SK-N-MC (cell line): ENCODE measurements at regions not wholly inside any gene's neighbourhood (a gene's known extent, or its start where the extent isn't known, plus 50 kb on each side); places are given as distances from the start of the nearest gene placed in this dataset.
"Not testable (repeated sequence)": the region's sequence is repeated elsewhere in the genome, so short reads cannot be mapped to it uniquely, and the experiment has no call there.

ENCODE experiments used
- DNase-seq: peaks from one replicate; pipeline ENCODE4 v3.0.0-alpha.2; 2011; ENCODE audit warnings: low read depth, low spot score
- H3K27ac ChIP-seq: fragments of 200-600 bp; sonication (generic); 2 replicates; pipeline ENCODE4 v1.5.1; 2016; ENCODE audit warnings: mixed run types
- H3K36me3 ChIP-seq: fragments of 200-600 bp; sonication (generic); 2 replicates; pipeline ENCODE4 v1.6.1; 2017; ENCODE audit warnings: antibody characterized with exemption, low read length, mixed read lengths; ENCODE audit not compliant: insufficient read depth
- H3K4me3 ChIP-seq: fragments of 200-600 bp; sonication (generic); 2 replicates; pipeline ENCODE4 v1.5.1; 2016
- H3K9ac ChIP-seq: fragments of 200-600 bp; sonication (generic); 2 replicates; pipeline ENCODE4 v1.8.0; 2017; ENCODE audit warnings: mixed run types, mixed read lengths; ENCODE audit not compliant: insufficient read length
- H3K9me3 ChIP-seq: fragments of 200-600 bp; sonication (generic); 2 replicates; pipeline ENCODE4 v1.6.1; 2017; ENCODE audit warnings: low read depth, mild to moderate bottlenecking, antibody characterized with exemption, low read length, moderate library complexity, mixed read lengths
- EZH2 ChIP-seq: fragments of 200-600 bp; sonication (generic); IDR thresholded peaks from one replicate; pipeline ENCODE4 v1.6.1; 2017; ENCODE audit warnings: antibody characterized with exemption
- FOXP2 ChIP-seq: optimal IDR thresholded peaks from 2 replicates; pipeline ENCODE3; 2011; ENCODE audit warnings: mild to moderate bottlenecking, moderate library complexity; ENCODE audit not compliant: insufficient read depth; ENCODE audit errors: extremely low read length, control extremely low read depth
- POLR2AphosphoS5 ChIP-seq: IDR thresholded peaks from 2 replicates; pipeline ENCODE4 v1.6.1; 2012; ENCODE audit warnings: mild to moderate bottlenecking, low read depth, low read length, borderline replicate concordance

DNA sequence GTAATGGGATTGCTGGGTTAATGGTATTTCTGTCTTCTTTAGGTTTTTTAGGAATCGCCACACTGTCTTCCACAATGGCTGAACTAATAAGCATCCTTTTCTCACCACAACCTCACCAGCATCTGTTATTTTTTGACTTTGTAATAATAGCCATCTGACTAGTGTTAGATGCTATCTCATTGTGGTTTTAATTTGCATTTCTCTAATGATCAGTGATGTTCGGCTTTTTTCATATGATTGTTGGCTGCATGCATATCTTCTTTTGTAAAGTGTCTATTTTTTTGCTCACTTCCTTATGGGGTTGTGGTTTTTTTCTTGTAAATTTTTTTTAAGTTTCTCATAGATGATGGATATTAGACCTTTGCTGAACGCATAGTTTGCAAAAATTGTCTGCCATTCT lies 377.9 kb downstream of the GALC start:
- peak; percentile 70 for DNase-seq
- TF ChIP-seq FOXP2 (no peak), POLR2AphosphoS5 (peak; percentile 44; the same call in 1 of the 2 replicates)
- Histone ChIP-seq H3K9me3 (no peaks in the 10 kb centered on the region), H3K36me3 (no peaks in the 10 kb centered on the region), H3K27ac (peak overlapping the region; percentile 27; the same call in 1 of the 2 replicates), H3K9ac (no peak overlapping the region), H3K4me3 (peak overlapping the region; percentile 0; the same call in 1 of the 2 replicates)

DNA sequence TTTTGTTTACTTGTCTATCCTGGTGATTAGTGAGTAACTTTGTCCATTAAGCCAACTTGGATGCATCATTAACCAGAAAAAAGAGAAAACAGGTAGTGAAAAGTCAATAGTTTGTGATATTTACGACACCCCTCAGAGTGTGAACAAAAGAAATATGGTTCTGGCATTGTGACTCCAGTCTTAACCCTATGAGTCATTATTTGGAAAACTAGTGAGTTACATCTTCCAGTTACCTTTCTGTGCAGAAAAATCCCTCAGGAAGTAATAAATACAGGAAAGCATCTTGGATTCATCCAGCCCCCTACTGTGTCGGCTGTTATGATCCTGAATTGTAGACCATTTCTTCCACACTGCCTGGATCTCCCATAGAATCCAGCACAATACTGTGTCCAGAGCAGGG lies 379.1 kb downstream of the GALC start:
- H3K4me3 ChIP-seq = no peak overlapping the region
- H3K27ac ChIP-seq = no peak overlapping the region
- DNase-seq = no peak
- no peaks in the 10 kb centered on the region for H3K36me3 ChIP-seq
- no peaks in the 10 kb centered on the region for H3K9me3 ChIP-seq
- no peak overlapping the region for H3K9ac ChIP-seq
- TF ChIP-seq POLR2AphosphoS5 (no peak), FOXP2 (no peak), EZH2 (no peak)

DNA sequence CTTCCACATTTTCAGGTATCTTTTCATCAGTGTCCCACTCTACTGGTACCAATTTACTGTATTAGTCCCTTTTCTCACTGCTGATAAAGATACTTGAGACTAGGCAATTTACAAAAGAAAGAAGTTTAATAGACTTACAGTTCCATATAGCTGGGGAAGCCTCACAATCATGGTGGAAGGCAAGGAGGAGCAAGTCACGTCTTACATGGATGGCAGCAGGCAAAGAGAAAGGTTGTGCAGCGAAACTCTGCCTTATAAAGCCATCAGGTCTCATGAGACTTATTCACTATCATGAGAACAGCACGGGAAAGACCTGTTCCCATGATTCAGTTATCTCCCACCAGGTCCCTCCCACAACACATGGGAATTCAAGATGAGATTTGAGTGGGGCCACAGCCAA lies 385.9 kb downstream of the GALC start:
- not testable (repeated sequence) for DNase-seq, H3K36me3 ChIP-seq, H3K9ac ChIP-seq

DNA sequence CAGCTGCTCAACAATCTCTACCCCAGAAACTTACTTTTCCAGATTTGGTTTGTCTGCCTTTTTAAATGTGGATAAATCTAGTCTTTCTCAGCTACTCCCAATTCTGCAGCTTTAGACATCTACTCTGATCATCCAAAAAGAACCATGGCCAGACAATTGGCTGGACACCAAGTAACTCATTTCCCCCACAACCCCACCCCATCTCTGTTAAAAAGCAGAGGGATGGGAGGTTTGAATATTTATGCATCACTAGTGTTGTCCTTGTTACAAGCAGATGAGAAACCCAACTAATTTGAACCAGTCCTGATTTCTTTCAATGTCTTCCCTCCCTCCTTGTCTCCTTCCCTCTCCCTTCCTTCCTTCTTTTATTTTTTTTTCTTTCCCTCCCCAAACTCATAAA lies 391.9 kb downstream of the GALC start:
- no peak overlapping the region for H3K9ac ChIP-seq
- DNase-seq = no peak
- H3K9me3 ChIP-seq = peaks cover 2% of the 10 kb centered on the region; the same call in 1 of the 2 replicates
- H3K36me3 ChIP-seq = no peaks in the 10 kb centered on the region
- H3K4me3 ChIP-seq = no peak overlapping the region
- TF ChIP-seq FOXP2 (no peak), POLR2AphosphoS5 (no peak), EZH2 (no peak)
- no peak overlapping the region for H3K27ac ChIP-seq

More for the DNA sequence above, 385.9 kb downstream of the GALC start:
- not testable (repeated sequence) for H3K9me3 ChIP-seq, H3K27ac ChIP-seq, H3K4me3 ChIP-seq

DNA sequence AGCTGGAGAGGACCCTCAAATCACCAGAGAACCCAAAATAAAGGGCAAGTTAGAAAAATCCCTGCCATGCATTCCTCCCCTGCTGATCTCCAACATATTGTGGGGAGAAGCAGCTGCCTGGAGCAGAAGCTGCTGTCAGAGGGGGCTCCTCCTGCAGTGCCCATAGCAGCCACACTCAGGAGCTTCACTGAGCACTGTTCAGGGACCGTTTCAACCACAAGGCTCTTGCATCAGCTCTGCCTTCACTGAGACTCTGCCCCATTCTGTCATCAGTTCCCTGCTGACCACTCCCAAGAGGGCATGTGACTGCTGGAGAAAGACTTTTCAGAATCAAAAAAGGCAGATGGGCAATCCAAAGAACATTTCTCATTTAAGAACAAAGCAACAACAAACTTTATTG lies 392.7 kb downstream of the GALC start:
- H3K36me3 ChIP-seq = no peaks in the 10 kb centered on the region
- no peak overlapping the region for H3K4me3 ChIP-seq
- H3K27ac ChIP-seq = no peak overlapping the region
- no peak for DNase-seq
- no peak for TF ChIP-seq FOXP2
- no peak for TF ChIP-seq EZH2
- TF ChIP-seq POLR2AphosphoS5 = no peak
- no peak overlapping the region for H3K9ac ChIP-seq
- H3K9me3 ChIP-seq = peaks cover 2% of the 10 kb centered on the region; the same call in 1 of the 2 replicates

DNA sequence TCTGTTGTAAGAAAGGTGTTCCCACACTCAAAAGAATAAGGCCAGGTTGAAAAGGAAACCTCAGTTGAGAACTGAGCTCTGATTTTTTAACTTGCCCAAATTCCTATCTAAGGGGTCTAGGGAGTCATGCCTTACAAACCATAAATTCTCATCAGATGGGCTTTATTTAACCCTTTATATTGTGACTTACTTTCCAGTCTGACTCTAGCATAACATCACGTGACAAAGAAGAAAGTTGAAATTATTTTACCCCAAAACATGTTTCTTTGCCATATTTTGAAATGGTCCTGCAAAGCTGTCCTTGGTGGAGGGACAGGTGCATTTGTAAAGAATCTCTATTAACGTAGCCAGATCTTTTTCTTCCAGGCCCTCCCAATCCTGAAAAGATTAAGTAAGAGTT lies 411.7 kb downstream of the GALC start:
- no peaks in the 10 kb centered on the region for H3K36me3 ChIP-seq
- no peak overlapping the region for H3K4me3 ChIP-seq
- DNase-seq = no peak
- H3K9me3 ChIP-seq = no peaks in the 10 kb centered on the region
- TF ChIP-seq FOXP2 (no peak), EZH2 (no peak), POLR2AphosphoS5 (no peak)
- no peak overlapping the region for H3K9ac ChIP-seq
- no peak overlapping the region for H3K27ac ChIP-seq

DNA sequence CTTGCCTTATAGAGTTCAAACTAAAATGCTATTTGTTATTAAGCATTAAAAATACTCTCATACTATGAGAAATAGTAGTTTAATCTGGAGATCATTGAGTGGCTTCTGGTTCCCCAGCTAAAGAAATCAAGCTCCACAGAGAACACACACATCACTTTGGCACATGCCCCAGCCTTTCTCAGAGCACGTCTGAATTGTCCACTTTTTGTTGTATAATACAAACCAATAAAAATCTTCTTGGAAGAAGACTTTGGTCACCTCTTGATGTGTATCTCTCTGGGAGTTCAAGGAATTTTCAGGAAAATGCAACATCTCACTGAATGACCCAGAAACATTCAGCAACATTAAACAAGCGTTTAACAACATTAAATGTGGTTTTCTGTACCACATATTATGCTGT lies 413.9 kb downstream of the GALC start:
- H3K9me3 ChIP-seq = no peaks in the 10 kb centered on the region
- TF ChIP-seq POLR2AphosphoS5 (no peak), EZH2 (no peak), FOXP2 (no peak)
- no peak overlapping the region for H3K9ac ChIP-seq
- H3K4me3 ChIP-seq = no peak overlapping the region
- DNase-seq = no peak
- H3K27ac ChIP-seq = no peak overlapping the region
- H3K36me3 ChIP-seq = no peaks in the 10 kb centered on the region

DNA sequence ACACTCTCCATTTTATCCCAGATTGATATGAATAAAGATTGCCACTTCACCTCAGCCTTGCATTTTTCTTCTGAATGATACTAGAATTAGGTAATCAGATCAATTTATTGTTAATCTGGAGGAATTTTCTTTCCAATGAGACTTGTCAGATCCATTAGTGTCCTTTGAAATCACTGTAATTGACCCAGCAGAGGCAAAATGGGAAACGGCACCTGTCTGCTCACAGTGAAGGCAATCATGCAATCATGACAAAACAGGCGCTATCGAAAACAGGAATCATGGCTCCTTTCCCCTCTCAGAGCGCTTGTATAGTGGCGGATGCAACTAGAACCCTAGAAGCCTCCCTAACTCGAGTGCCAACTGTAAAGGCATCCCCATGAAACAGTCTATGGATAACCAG lies 417.6 kb downstream of the GALC start:
- no peak for TF ChIP-seq POLR2AphosphoS5
- Histone ChIP-seq H3K36me3 (no peaks in the 10 kb centered on the region), H3K9me3 (no peaks in the 10 kb centered on the region), H3K4me3 (no peak overlapping the region), H3K27ac (no peak overlapping the region), H3K9ac (no peak overlapping the region)
- no peak for DNase-seq

DNA sequence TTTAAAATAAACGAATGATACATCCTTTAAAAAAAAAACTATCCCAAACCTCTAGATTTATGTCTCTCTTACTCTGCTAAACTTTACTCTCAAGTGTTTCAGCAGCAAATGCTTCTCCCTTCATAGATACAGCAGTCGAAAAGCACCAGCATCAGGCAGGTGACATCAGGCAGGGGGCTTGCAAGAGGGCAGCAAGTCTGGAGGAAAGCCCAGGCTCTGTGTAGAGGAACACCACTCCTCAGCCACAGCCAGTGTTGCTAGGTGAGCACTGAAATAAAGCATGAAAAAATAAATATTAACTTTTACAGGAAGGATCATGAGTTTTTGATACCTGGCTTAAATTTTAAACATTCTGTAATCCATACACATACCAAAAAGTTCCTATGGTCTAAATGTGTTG lies 419.4 kb downstream of the GALC start:
- no peak overlapping the region for H3K9ac ChIP-seq
- no peaks in the 10 kb centered on the region for H3K36me3 ChIP-seq
- no peak for DNase-seq
- no peak overlapping the region for H3K27ac ChIP-seq
- TF ChIP-seq EZH2 (no peak), POLR2AphosphoS5 (no peak), FOXP2 (no peak)
- H3K9me3 ChIP-seq = no peaks in the 10 kb centered on the region
- no peak overlapping the region for H3K4me3 ChIP-seq
